HEK293T (cell line): ENCODE measurements at regions not wholly inside any gene's neighbourhood (a gene's known extent, or its start where the extent isn't known, plus 50 kb on each side); places are given as distances from the start of the nearest gene placed in this dataset.

Source experiments
- ARNT ChIP-seq: fragments of 450-650 bp; IDR thresholded peaks from 2 replicates; pipeline ENCODE4 v1.6.1; 2017; ENCODE audit warnings: mild to moderate bottlenecking
- BHLHE40 ChIP-seq: fragments of 450-650 bp; IDR thresholded peaks from 2 replicates; pipeline ENCODE4 v1.6.1; 2016; ENCODE audit warnings: mild to moderate bottlenecking, moderate library complexity, borderline replicate concordance
- ELF4 ChIP-seq: fragments of 450-650 bp; IDR thresholded peaks from 2 replicates; pipeline ENCODE4 v1.6.1; 2017; ENCODE audit warnings: antibody characterized with exemption
- FOXA1 ChIP-seq: fragments of 450-650 bp; IDR thresholded peaks from 2 replicates; pipeline ENCODE4 v1.6.1; 2016; ENCODE audit warnings: mild to moderate bottlenecking
- FOXK2 ChIP-seq: fragments of 450-650 bp; IDR thresholded peaks from 2 replicates; pipeline ENCODE4 v1.6.1; 2016; ENCODE audit warnings: mild to moderate bottlenecking
- FOXM1 ChIP-seq: fragments of 450-650 bp; IDR thresholded peaks from 2 replicates; pipeline ENCODE4 v1.6.1; 2017; ENCODE audit warnings: mild to moderate bottlenecking, borderline replicate concordance
- HDGF ChIP-seq: fragments of 450-650 bp; IDR thresholded peaks from 2 replicates; pipeline ENCODE4 v1.6.1; 2017; ENCODE audit warnings: antibody characterized with exemption, borderline replicate concordance
- NFRKB ChIP-seq: fragments of 450-650 bp; IDR thresholded peaks from 2 replicates; pipeline ENCODE4 v1.6.1; 2016; ENCODE audit warnings: mild to moderate bottlenecking, moderate library complexity
- SP1 ChIP-seq: fragments of 450-650 bp; IDR thresholded peaks from 2 replicates; pipeline ENCODE4 v1.6.1; 2017
- SUZ12 ChIP-seq: fragments of 450-650 bp; IDR thresholded peaks from 2 replicates; pipeline ENCODE4 v1.6.1; 2016; ENCODE audit warnings: mild to moderate bottlenecking
- TARDBP ChIP-seq: fragments of 450-650 bp; IDR thresholded peaks from 2 replicates; pipeline ENCODE4 v1.6.1; 2016
- ZNF384 ChIP-seq: fragments of 450-650 bp; IDR thresholded peaks from 2 replicates; pipeline ENCODE4 v1.6.1; 2016
- TF ChIP-seq, protein P1 (sequence below): fragments of 450-650 bp; IDR thresholded peaks from 2 replicates; pipeline ENCODE4 v1.6.1; 2016

DNA sequence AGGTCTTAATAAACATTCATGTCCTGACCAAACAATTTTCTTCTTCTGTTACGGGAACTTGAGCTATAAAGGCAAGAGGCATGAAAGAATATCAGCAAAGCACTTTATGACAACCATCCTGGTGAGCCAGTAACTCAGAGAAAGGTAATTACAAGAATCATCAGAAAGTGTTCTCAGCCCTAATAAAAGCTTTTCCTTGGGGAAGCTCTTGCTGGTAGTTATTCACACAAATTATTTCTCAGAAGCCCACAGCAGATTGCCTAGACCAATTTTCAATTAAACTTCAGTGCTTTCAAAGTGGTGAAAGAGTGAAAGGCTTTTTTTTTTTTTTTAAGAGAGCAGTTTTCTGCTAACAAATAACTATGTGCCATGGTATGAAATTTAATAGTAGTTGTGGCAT, 60.9 kb upstream of the PEX5L start:
- TF ChIP-seq ZNF384 (no peak), SUZ12 (no peak), SP1 (no peak), TARDBP (no peak), FOXM1 (no peak), FOXA1 (no peak), BHLHE40 (no peak), FOXK2 (no peak), NFRKB (no peak), ARNT (no peak), ELF4 (no peak), HDGF (no peak)
- TF ChIP-seq, protein P1, sequence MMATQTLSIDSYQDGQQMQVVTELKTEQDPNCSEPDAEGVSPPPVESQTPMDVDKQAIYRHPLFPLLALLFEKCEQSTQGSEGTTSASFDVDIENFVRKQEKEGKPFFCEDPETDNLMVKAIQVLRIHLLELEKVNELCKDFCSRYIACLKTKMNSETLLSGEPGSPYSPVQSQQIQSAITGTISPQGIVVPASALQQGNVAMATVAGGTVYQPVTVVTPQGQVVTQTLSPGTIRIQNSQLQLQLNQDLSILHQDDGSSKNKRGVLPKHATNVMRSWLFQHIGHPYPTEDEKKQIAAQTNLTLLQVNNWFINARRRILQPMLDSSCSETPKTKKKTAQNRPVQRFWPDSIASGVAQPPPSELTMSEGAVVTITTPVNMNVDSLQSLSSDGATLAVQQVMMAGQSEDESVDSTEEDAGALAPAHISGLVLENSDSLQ: no peak
